ENCODE measurements at regions not wholly inside any gene's neighbourhood (a gene's known extent, or its start where the extent isn't known, plus 50 kb on each side); places are given as distances from the start of the nearest gene placed in this dataset.

DNA sequence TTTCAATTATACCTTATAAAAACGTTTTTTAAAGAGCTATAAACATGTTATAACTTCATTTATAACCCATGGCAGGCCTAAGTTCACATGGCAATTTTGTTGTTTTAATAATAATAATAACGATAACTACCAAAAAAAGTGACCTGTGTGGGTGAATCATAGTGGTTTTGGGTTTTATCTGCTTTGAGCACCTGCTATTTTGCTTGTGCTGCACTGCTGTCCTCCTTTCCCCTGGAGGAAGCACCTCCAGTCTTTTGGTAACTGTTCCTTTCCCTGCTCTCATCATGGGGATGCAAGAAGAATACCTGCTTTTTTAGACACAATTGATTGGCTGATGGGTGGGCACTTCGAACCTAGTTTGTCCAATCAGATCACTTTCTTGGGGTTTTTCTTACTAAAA is 388.0 kb upstream of the TBL1XR1 start:
- DNase-seq = no peak

DNA sequence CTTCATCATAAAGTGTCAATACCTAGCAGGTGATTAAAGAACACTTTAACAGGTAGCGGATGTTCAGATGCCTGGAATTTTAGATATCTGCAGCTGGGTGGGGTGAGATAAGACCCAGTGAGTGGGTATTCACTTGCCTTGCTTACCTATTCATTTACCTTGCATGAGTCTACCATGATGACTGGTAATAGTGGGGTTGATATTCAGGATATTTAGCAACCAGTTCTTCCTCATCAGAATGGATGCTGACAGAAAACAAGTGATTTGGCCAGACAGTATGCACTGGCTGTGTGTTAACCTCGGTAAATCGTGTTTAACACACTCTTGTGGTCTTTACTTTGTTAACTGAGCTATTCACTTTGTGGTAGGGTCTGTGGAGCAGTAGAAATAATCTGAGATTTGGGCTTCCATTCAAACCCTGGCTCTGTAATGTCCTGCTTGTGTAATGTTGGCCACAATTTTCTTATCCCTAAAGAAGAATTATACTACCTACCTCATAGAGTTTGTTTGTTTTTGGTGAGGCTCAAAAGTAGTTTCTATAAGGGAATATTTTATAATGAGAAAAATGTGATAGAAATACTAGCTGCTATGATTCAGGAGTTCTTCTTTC is 391.9 kb upstream of the TBL1XR1 start:
- no peak for DNase-seq

DNA sequence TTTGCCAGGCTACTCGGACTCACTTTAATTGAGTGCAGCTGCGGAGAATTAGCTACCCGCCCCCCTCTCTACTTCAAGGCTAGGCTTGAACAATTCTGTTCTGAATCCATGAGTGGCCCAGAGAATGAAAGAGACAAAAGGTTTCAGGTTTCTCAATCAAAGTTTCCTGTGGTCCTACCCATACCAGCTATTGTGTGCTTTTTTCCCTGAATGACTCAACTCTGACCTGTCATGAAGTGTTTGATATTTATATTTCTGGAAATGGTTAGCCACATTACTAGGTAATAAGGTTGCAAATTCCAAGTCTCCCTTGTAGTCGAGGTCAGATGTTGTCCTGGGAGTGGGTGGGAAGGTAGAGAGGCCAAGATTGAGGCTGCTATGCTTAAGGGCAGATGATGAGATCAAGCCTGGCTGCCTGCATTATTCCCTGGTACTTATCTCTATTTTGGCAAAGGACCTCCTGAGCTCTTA is 392.7 kb upstream of the TBL1XR1 start:
- DNase-seq = peak; percentile 76

DNA sequence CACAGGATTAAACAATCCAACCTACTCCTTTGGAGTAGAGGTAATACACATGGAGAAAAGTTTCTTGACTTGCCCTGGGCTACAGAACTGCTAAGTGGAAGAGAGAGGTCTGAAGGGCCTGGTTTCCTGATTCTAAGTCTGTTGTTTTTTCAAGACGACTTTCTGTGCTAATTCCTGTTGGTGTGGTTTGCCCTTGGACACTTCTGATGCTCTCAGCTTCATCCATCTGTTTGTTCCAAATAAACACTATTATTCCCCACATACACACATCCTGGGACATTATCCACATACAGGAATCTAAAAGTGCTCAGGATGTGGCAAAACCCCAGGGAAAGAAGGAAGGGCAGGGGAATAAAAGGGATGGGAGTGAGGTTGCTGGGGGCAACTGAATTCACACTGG is 393.5 kb upstream of the TBL1XR1 start:
- DNase-seq = no peak

DNA sequence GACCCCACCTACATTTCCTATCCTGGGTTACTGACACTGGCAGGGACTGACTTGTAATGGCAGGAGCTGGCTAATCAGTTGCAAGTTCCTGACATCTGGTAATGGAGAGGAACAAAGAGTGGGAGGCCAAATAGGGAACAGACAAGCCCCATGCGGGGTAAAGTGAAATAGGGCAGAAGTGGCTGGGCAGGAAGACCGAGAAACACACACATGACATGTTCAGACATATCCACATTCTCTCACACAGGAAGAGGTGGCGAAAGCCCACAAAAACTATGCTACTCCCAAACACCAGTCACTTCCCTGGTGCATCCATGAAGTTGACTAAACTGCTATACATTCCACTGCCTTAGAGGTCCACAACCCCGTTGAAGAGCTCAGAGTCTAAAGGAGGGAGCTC is 394.1 kb upstream of the TBL1XR1 start:
- DNase-seq = no peak

DNA sequence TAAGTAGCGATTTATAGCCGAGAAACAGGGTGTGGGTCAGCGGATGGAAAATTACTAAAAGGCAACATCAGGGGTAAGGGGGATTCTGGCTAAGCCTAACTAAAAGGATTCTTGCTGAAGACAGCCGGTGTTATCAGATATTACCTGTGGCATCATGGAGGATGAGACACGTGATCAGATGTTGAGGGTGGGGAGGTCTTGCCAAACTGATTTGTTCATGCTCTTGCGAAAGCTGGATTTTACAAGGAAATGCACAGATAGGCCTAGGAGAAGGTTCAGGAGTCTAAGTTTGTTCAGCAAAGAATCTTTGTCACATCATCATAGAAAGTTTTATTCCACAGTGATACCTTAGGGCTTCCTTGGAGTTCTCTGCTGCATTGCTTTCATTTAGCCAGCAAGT is 396.8 kb upstream of the TBL1XR1 start:
- no peak for DNase-seq

DNA sequence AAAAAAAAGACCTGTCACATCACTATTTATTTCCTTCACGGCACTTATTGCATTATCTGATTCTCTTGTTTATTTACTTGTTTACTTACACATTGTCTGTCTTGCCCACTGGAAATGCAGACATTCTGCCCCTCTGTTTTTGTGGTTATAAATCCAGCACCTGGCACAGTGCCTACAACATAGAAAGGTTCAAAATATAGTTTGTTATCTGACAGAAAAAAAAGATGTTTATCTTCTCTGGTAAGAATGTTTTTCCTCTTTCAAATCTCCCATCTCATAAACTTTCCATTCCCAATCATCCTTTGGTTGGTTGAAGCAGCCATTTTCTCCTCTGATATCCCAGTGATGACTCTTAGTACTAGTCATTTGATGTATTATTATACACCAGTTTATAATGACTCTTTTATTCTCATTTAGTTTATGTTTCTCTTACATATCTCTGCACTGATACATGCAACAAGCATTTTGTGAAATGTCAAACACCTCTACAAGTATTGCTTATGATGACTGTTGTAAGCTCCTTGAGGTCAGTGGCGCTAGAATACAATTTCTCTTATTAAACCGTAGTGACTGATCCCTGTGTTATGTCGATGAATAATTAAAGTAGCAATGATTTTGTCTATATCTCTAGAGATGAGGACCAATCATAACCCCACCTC is 398.4 kb upstream of the TBL1XR1 start:
- no peak for DNase-seq

DNA sequence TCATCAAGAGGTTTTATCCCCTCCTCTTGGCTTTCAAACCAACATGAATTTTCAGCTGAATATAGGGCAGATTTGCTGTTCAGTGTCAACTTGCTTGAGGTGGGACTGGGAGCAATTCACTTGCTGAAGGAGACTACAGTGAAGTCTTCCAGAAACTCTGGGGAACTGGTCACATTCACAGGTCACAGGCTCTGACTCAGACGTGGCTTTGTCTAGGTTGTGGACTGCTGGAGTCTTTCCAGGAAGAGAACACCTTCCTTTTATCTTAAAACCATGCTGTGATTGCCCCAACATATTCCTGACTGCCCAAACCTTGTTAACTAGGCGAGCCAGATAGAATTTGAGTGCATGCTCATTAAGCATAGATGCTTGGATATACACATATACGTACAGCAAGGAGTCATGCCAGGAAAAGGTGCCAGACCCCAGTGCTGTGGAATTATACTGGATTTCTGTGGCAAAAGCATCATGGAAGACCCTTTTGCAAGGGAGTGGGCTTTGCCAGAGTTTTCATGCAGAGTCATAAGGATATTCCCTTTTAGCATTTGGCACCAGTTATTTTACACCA is 399.1 kb upstream of the TBL1XR1 start:
- peak; percentile 38 for DNase-seq

DNA sequence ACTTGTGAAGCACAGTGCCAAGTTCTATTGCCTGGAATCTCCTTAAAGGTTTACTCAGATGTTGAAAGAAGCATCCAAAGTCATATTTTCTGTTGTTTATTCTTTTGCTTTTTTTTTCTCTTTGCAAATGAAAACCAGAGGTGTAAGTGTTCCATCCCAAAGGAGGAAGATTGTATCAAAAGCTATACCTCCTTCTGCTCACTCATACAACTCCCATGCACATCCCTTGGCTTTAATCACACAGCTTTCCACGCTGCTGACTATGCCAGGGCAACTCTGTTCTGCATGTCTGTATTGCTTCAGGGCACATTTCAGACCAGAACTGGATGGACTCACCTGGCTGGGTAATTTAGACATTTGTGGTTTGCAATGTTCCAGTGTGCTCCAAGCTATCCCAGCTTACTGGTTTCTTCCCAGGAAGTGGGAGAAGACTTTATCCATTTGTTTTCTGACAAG is 399.6 kb upstream of the TBL1XR1 start:
- DNase-seq = peak; percentile 78

DNA sequence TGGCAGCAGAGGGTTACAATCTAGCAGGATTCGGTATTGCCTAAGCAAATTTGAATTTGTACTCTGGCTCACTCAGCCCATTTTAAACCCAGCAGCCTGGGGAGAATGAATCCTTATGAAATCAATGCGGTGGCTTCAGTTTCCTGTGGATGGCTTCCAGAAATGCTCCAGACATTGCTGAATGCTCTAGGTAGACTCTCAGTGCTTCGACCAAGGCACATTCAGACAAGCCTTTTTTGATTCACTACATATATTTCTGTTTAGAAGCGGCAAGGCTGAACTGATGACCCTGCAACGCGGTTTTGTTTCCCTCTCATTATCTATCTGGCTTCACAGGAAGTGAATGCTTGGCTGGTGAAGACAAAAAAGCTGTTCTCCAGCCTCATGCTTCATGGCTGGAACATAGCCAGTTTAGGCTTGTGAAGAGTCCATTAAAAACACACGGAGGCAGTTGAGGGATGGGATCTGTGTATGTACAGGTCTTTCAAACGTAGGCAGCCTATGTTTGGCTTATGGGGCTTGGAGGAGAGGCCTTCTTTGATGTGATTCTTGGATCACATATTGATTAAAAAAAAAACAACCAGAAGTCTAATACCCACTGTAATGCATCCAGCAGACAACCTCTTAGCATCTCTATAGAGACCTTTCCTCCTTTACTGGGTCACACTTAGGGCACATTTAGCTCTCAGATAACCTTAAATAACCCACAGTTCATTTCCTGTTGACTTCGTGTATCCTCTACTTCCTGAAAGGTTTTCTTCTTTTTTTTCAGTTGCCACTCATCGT is 400.2 kb upstream of the TBL1XR1 start:
- peak; percentile 99 for DNase-seq

DNA sequence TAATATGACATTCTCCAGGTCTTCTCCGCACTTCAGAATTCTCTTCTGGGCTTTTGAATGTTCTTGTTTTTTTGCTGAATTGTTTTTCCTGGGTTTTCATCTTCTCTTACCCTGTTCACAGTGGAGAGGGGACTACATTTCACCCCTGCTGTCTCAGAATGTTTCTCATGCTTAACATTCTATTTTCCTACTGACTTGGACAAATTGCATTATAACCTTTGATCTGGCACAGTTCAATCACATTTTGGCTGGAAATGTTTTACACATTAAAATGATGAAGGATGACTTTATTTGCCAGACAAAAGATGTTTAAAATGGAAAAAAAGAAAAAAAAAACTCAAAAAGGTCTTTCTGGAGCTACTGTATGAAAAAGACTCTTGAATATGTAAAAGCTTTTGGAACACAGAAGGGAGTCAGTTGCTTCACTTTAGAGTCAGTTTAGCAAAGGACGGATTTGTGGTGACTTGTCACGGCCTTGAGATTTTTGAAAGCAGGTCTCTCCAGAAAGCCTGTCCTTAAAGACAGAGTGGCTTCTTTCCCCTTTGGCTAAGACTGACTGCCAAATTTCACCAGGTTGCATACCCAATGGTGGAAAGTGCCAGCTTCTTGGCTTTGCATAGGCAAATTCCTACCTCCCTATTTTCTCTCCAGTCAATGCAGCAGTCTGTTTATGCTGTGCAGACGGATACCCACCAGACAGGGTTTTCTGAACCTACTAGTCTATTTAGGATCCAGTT is 401.0 kb upstream of the TBL1XR1 start:
- DNase-seq = peak; percentile 48

DNA sequence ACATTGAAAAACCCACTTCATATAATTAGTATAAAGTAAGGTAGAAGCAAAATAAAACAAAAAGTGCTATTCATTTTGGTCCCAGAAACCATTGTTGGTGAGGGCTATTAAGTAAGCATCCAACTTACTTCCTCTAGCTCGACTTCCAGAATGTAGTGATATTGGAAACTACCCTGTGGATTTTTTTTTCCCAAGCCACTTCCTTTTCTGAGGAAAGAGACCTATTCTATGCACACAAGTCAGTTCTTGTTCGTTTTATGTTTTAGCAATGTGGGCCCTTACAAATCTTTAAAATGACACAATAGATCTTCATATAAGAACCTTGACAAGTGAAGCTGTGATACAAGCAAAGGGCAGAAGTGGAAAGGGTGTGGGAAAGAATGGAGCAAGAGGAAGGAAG is 402.0 kb upstream of the TBL1XR1 start:
- DNase-seq = no peak

DNA sequence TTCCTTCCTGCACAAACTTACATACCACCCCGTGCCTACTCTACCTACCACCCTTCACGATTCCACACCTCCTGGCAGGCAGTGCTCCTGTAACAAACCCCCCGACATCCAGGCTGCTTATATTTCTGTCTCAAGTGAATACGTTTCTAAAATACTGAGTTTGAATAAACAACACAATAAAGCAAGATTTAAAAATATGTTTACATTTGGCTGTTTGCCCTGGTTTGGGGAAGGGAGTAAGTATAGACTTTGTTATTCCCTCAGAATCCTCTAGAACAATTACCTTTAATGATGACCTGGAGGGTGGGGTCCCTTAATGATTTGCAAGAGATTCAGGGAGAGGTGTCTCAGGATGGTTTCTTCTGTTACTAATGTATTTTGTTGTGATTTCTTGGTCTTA is 402.6 kb upstream of the TBL1XR1 start:
- no peak for DNase-seq

DNA sequence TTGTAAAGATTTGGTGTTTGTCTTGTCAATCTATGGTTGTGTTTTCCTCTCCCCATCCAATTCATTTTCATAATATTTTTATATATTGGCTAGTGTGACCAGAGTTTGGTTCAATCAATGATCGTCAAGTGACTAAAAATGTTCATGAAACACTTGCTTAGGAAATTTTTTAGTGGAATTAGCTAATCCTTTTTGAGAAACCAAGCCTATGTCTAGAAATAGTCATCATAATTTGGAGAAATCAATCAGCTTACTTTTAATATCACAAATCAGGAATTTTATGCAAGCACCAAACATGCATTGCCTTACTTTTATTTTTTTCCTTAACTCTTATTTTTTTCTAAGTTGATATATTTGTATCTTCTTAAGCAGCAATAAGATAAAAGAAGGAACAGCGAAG is 403.1 kb upstream of the TBL1XR1 start:
- no peak for DNase-seq

DNA sequence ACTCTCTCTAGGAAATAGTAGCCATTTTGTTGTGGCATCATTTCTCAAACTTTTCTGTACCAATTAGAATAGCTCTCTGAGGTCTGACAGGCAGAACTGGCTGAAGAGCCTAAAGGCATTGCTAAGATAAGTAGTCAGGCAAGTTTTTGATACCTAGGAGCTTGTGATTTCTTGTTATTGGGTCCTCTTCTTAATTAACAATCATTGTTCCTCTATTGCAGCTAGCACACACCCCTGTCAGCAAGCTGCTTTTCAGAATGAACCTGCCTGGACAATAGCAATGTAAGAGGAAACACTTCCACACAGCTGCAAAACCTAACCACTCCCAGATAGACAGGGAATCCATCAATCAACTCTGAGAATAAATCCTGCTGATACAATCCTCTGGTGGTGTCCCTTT is 403.9 kb upstream of the TBL1XR1 start:
- DNase-seq = peak; percentile 23

DNA sequence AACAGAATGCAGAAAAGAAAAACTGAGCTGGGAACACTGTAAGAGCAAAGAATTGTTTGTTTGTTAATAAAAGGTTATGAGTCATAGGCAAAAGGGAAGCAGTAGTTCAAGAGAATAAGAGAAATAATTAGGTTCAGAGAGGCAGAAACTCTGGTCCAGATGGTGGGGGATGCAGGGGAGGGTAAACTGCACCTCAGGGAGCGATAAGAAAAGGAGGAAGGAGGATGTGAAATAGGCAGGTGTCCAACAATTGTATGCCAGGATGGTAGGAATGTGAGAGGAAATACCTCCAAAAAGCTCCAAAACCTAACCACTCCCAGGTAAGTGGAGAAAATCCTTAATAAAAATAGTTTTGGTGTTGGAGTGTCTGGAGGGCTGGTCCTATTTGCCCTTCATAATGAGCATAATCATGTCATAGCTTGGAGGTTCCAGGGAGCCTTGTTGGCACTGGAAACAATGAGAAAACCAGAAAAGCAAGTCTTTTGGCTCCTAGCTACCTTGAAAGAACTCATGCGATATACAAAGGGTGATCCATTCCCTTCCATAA is 405.4 kb upstream of the TBL1XR1 start:
- DNase-seq = peak; percentile 39

DNA sequence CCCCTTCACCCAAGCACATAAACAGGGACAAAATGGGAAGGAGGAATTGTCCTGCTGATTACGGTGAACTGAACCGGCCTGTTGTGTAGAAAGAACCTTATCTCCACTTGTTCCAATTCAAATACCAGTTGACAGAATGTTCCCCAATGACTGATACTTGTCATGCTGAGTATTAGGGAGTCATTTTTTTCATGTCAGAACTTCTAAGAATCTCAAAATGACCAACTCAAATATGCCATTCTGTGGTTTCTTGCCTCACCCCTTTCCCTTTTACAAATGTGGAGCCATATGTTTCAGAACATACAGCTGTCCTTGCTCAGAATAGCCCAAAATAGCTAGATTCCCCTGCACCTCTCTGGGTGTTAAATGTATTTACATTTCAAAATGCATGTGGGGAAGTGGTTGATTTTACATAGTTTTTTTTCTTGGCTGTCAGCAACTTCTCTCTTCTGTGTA is 405.9 kb upstream of the TBL1XR1 start:
- DNase-seq = no peak

DNA sequence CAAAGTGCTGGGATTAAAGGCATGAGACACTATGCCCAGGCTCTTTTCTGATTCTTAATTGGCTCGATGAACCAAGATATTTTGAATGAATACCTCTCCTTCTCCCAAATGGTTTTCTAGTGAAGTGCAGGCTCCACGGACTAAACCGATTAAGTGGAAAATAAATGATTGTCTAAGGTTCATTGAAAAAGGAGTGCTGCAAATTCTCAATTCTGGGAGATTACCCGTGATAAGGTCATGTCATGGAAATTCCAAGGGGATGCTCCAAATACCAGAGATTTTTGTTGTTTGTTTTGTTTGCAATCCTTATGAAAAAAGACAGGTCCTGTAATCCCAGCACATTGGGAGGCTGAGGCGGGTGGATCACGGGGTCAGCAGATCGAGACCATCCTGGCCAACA is 406.9 kb upstream of the TBL1XR1 start:
- DNase-seq = no peak

DNA sequence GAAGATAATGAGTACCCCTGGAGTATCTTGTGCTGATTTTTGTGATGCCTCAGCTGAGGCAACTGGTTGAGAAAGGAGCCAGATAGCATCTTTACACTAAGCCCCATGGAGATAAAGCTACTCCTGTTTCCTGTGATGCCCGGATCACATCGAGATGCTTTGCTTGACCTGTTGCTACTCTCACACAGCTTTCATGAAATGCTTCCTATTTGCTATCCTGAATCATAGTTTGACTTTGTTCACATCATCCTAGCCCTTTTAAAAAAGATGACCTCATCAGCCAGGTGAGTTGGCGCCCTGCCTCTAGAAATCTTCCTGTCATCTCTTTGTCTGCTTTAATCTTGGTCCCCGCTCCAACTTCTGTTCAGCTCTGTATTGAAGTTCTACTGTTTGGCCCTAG is 409.6 kb upstream of the TBL1XR1 start:
- no peak for DNase-seq

DNA sequence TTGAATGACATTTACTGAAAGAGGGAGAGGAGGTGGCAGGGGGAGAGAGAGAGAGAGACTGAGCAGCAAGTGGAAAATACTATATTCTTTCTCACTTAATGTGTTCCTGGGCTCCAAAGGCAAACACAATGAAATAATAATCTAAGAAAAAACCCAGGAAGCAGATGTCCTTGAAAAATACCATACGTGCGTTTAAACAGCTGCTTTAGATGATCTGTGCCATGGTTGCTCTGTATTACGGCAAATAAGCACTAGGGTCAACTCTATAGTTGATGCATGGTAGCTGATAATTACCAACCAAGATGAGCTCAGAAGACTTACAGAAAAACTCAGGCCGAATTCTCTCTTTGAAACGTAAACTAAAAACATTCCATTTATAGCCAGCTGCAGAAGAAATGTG is 410.3 kb upstream of the TBL1XR1 start:
- no peak for DNase-seq

DNA sequence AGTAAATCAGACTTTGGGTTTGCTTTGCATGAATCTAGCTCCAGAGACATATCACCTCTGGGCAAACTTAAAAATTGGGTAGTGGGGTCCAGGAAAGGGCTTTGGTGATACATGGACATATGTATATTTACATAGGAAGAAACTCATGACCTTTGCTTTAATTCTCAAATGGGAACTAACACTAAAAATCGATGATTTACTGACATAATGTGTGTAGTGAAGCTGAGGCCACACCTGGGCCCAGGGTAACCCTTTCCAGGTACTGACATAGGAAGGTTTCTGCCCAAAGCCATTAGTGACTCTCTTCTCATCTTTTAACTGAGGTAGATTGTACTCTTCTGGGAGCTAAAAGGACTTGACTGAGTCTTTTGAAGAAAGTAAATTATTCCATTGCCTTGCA is 411.2 kb upstream of the TBL1XR1 start:
- DNase-seq = no peak

DNA sequence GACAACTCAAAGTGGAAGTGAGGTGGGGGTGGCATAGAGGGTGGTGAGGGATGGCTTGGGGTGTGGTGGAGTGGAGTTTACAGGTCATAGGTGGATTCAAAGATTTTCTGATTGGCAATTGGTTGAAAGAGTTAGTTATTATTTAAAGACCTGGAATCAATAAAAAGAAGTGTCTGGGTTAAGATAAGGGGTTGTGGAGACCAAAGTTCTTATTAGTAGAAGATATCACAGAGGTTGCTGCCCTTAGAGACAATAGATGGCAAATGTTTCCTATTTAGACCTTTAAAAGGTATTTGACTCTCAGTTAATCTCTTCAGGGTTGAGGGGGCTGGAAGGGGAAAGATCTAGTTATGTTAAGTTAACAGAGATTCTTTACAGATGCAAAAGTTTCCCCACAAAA is 412.3 kb upstream of the TBL1XR1 start:
- no peak for DNase-seq

DNA sequence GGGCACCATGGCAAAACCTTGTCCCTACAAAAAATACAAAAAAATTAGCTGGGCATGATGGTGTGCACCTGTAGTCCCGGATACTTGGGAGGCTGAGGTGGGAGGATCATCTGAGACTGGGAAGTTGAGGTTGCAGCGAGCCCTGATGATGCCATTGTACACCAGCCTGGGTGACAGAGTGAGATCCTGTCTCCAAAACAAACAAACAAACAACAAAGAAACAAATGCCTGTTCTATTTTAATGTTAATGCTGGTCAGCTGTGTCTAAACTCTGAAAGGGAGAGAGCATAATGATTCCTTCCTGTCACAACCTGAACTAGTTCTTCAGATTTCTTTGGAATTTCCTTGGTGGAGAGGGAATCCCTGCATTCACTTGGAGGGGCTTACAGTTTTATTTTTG is 413.0 kb upstream of the TBL1XR1 start:
- no peak for DNase-seq
